ENCODE measurements at regions not wholly inside any gene's neighbourhood (a gene's known extent, or its start where the extent isn't known, plus 50 kb on each side); places are given as distances from the start of the nearest gene placed in this dataset.

DNA sequence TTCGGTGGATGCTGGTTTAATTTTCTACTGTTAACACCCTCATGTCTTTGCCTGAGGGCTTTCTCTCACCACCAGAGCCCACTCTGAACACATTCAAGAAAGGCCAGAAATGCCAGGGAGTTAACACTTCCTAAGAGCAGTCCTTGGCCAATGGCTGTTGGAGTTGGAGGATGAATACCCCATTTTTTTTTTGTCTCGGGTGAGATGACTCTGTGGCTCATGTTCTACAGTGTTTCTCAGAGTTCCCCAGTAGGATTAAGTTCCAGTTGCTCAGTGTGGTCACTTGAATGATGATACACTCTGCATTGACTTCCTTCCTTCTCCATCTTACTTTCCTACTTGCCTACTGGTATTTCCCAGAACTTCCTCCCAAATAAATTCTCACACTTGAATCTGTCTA, 65.8 kb downstream of the FOS start:
- Mint-ChIP-seq H3K9me3 (peaks cover 2% of the 10 kb centered on the region), H3K36me3 (ENCODE audit: low read depth) (no peaks in the 10 kb centered on the region), H3K4me1 (ENCODE audit: low read depth) (peaks cover 3% of the 10 kb centered on the region), H3K27me3 (no peaks in the 10 kb centered on the region), H3K4me3 (no peak overlapping the region), H3K27ac (no peak overlapping the region)
- ChIA-PET POLR2A (no interaction called here), CTCF (no interaction called here)
- ATAC-seq (no peak), DNase-seq (no peak)
- TF ChIP-seq, protein P1, sequence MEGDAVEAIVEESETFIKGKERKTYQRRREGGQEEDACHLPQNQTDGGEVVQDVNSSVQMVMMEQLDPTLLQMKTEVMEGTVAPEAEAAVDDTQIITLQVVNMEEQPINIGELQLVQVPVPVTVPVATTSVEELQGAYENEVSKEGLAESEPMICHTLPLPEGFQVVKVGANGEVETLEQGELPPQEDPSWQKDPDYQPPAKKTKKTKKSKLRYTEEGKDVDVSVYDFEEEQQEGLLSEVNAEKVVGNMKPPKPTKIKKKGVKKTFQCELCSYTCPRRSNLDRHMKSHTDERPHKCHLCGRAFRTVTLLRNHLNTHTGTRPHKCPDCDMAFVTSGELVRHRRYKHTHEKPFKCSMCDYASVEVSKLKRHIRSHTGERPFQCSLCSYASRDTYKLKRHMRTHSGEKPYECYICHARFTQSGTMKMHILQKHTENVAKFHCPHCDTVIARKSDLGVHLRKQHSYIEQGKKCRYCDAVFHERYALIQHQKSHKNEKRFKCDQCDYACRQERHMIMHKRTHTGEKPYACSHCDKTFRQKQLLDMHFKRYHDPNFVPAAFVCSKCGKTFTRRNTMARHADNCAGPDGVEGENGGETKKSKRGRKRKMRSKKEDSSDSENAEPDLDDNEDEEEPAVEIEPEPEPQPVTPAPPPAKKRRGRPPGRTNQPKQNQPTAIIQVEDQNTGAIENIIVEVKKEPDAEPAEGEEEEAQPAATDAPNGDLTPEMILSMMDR (IDR thresholded peaks at IDR 0.05): no peak
- intact Hi-C loops (cut with micrococcal nuclease): no loop called here

DNA sequence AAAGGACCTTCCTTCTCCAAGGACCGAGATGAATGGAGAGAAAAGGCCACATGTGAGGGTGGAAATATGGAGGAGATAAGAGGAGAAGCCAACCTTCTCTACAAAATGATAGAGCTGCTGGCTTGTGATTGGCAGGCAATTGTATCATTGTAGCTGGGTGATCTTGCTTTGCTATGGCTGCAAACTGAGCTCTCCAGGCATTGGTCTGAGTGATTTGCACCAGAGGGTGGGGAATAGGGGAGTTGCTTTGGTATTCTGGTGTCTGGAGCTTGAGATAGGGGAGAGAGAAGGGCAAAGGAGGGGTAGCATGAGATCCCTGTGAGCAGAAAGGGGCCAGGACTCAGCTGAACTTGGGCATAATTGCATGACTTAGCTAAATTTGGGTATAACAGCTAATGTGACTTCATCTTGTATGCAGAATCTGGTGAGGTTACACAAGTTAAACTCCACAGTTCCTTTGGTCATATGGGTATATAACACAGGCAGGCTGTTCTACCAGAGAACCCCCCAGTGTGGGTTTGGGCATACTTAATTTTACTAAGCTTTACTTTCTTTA, 72.0 kb downstream of the FOS start:
- POLR2A ChIA-PET: no interaction called here
- Mint-ChIP-seq H3K27me3 (no peaks in the 10 kb centered on the region), H3K27ac (no peak overlapping the region), H3K36me3 (ENCODE audit: low read depth) (no peaks in the 10 kb centered on the region), H3K9me3 (peaks cover 4% of the 10 kb centered on the region), H3K4me3 (no peak overlapping the region), H3K4me1 (ENCODE audit: low read depth) (no peaks in the 10 kb centered on the region)
- no peak for ATAC-seq
- TF ChIP-seq, protein P1 (IDR thresholded peaks at IDR 0.05): no peak
- intact Hi-C loops (cut with micrococcal nuclease): no loop called here
- no peak for DNase-seq
- CTCF ChIA-PET: interaction anchor here (0.9 kb wide), 2 partner anchors 20 to 48 kb away, joined by 3 read pairs; no protein-coding TSS in a partner anchor

DNA sequence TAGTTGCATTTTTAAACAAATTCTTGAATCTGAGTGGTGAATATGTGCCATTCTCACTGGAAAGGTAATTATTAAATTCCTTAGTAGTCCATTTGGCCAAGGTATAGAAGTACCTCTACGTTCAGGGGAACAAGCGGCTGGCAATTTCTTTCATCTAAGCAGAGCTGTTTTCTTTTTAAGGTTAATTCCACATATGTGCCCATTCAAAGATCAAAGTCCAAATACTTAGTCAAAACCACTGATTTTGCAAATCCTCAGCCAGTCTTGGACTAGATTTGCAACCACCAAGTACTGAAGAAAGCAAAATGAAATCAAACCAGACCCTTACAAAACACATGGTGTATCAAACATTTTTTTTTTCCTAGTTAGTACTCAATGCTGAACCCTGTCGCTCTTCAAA, 68.7 kb upstream of the JDP2 start:
- TF ChIP-seq, protein P1 (IDR thresholded peaks at IDR 0.05): no peak
- ChIA-PET POLR2A (no interaction called here), CTCF (no interaction called here)
- intact Hi-C loops (cut with micrococcal nuclease): no loop called here
- no peak for ATAC-seq
- Mint-ChIP-seq H3K27ac (no peak overlapping the region), H3K4me1 (ENCODE audit: low read depth) (no peaks in the 10 kb centered on the region), H3K9me3 (no peaks in the 10 kb centered on the region), H3K27me3 (no peaks in the 10 kb centered on the region), H3K4me3 (no peak overlapping the region), H3K36me3 (ENCODE audit: low read depth) (no peaks in the 10 kb centered on the region)
- DNase-seq: no peak

DNA sequence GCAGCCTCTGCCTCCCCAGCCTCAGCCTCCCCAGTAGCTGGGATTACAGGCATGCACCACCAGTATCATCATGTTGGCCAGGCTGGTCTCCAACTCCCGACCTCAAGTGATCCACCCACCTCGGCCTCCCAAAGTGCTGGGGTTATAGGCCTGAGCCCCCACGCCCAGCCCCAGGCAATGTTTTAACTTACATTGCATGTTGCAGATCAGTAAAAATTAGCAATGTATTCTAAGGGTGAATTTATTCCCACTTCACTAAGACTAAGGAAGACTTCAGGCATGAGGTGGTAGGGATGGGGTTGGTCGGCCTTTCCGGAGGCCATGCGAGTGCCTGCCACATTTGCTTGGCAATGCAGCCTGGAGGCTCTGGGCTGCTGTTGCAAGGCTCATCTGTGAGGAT, 66.8 kb upstream of the JDP2 start:
- Mint-ChIP-seq H3K4me3 (no peak overlapping the region), H3K9me3 (no peaks in the 10 kb centered on the region), H3K27me3 (peaks cover 3% of the 10 kb centered on the region), H3K4me1 (ENCODE audit: low read depth) (peaks cover 5% of the 10 kb centered on the region), H3K27ac (no peak overlapping the region), H3K36me3 (ENCODE audit: low read depth) (no peaks in the 10 kb centered on the region)
- no peak for ATAC-seq
- no peak for DNase-seq
- ChIA-PET POLR2A (no interaction called here), CTCF (no interaction called here)
- intact Hi-C loops (cut with micrococcal nuclease): no loop called here
- TF ChIP-seq, protein P1 (IDR thresholded peaks at IDR 0.05): no peak

DNA sequence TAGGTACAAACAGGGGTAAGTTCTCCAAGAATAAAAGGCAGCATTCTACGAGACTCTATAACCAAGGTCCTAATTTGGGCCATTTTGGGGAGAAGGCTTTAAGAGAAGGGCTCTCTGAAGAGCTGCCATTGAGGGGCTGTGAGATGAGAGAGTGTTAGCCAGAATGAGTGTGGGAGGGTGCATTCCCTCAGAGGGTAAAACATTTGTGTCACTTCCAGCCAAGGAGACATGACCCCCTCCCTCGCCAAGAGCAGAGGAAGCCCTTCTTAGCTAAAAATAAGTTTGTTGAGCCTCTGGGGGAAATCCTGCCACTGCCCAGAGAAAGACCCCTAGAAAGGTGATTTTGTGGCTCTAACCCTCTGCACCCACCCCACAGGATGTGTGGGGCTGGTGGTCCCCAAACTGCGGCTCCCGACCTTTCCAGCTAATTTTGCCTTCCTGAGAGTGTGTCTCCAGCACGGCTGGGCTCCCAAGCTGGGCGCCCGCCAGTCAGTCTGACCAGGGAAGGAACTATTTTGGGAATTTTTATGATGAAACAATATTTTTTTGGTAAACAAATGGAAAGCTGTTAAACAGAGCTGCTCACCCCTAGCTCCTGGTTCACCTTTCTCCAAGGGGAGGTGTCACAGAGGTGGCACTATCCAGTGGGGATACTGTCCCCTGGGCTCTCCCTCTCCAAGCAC, 65.9 kb upstream of the JDP2 start:
- H3K36me3 Mint-ChIP-seq (ENCODE audit: low read depth): no peaks in the 10 kb centered on the region
- ATAC-seq: no peak
- POLR2A ChIA-PET: interaction anchor here (1.5 kb wide), 1 partner anchor 20 kb away, joined by 4 read pairs; no protein-coding TSS in a partner anchor
- peaks cover 5% of the 10 kb centered on the region for H3K4me1 Mint-ChIP-seq (ENCODE audit: low read depth)
- CTCF ChIA-PET: interaction anchor here (1.0 kb wide), 1 partner anchor 9 kb away, joined by 3 read pairs; no protein-coding TSS in a partner anchor
- DNase-seq: no peak
- intact Hi-C loops (cut with micrococcal nuclease): no loop called here
- H3K27ac Mint-ChIP-seq: no peak overlapping the region
- no peaks in the 10 kb centered on the region for H3K9me3 Mint-ChIP-seq
- H3K27me3 Mint-ChIP-seq: peaks cover 3% of the 10 kb centered on the region
- H3K4me3 Mint-ChIP-seq: no peak overlapping the region
- TF ChIP-seq, protein P1 (IDR thresholded peaks at IDR 0.05): no peak

Measured in activated CD8-positive, alpha-beta T cell treated with anti-CD3 and anti-CD28 coated beads for 36 hours (primary cell).